ENCODE measurements at regions not wholly inside any gene's neighbourhood (a gene's known extent, or its start where the extent isn't known, plus 50 kb on each side); places are given as distances from the start of the nearest gene placed in this dataset.

GRCh38 chr9:23611869-23612268 is 214.2 kb downstream of the ELAVL2 start:
- no peak overlapping the region for H3K4me3 ChIP-seq (ENCODE audit: low read depth, low read length)
- no peak for DNase-seq (ENCODE audit: low read depth)
- TF ChIP-seq MYC (IDR thresholded peaks at IDR 0.05; ENCODE audit: low read depth, low read length) (no peak), POLR2A (IDR thresholded peaks at IDR 0.05; ENCODE audit: extremely low read depth, insufficient read length) (no peak), CTCF (IDR thresholded peaks at IDR 0.05; ENCODE audit: low read depth, low read length) (no peak)
- TF ChIP-seq, protein P1, sequence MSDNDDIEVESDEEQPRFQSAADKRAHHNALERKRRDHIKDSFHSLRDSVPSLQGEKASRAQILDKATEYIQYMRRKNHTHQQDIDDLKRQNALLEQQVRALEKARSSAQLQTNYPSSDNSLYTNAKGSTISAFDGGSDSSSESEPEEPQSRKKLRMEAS (IDR thresholded peaks at IDR 0.05; ENCODE audit: low read depth, low read length), result no peak

GRCh38 chr9:23615569-23615968 is 210.5 kb downstream of the ELAVL2 start:
- no peak for DNase-seq (ENCODE audit: low read depth)

DNA sequence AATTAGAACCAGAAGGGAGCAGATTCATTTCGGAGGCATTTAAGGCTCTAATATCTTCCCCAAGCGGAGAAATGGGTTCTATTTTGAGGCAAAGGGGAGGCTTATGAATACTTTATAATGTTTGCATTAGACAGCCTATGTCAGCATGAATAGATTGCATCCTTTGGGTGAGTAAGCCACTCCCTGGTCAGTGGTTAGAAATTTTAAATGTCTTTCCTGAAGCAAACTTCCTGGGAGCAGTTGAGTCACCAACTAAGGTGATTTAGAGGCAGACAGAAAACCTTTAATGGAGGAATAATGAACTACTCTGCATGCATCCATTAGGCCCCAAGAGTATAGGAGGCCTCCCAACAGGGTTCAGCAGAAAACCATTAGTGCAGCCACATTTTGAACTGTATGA is 204.9 kb downstream of the ELAVL2 start:
- TF ChIP-seq CTCF (IDR thresholded peaks at IDR 0.05; ENCODE audit: low read depth, low read length) (no peak), POLR2A (IDR thresholded peaks at IDR 0.05; ENCODE audit: extremely low read depth, insufficient read length) (no peak), MYC (IDR thresholded peaks at IDR 0.05; ENCODE audit: low read depth, low read length) (no peak)
- TF ChIP-seq, protein P1 (IDR thresholded peaks at IDR 0.05; ENCODE audit: low read depth, low read length), result no peak
- DNase-seq (ENCODE audit: low read depth), result no peak

More at GRCh38 chr9:23615569-23615968, 210.5 kb downstream of the ELAVL2 start:
- H3K4me3 ChIP-seq (ENCODE audit: low read depth, low read length), result no peak overlapping the region
- TF ChIP-seq, protein P1 (IDR thresholded peaks at IDR 0.05; ENCODE audit: low read depth, low read length), result no peak
- TF ChIP-seq CTCF (IDR thresholded peaks at IDR 0.05; ENCODE audit: low read depth, low read length), result no peak
- TF ChIP-seq MYC (IDR thresholded peaks at IDR 0.05; ENCODE audit: low read depth, low read length), result no peak
- TF ChIP-seq POLR2A (IDR thresholded peaks at IDR 0.05; ENCODE audit: extremely low read depth, insufficient read length), result no peak

DNA sequence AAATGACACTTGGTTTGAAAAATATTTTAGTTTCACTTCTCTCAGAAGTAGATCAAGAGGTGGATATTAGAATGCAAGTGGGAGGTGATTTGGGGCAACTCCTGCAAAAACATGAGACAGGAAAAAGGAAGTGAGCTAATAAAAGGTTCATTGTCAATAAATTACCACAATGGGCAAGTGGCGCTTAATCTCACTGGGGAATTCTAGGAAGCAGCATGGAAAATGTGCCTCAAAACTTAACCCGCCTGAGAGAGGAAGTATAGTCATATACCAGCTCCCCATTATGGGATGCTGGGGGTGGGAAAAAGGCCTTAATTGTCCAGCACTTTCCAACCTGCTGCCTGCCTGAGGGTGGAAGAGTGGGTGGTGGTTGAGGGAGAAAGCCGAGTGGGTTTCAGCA is 204.1 kb downstream of the ELAVL2 start:
- no peak for DNase-seq (ENCODE audit: low read depth)
- TF ChIP-seq MYC (IDR thresholded peaks at IDR 0.05; ENCODE audit: low read depth, low read length) (no peak), CTCF (IDR thresholded peaks at IDR 0.05; ENCODE audit: low read depth, low read length) (no peak), POLR2A (IDR thresholded peaks at IDR 0.05; ENCODE audit: extremely low read depth, insufficient read length) (no peak)
- TF ChIP-seq, protein P1 (IDR thresholded peaks at IDR 0.05; ENCODE audit: low read depth, low read length), result no peak
- no peak overlapping the region for H3K4me3 ChIP-seq (ENCODE audit: low read depth, low read length)

More for the DNA sequence above, 204.9 kb downstream of the ELAVL2 start:
- H3K4me3 ChIP-seq (ENCODE audit: low read depth, low read length), result no peak overlapping the region

DNA sequence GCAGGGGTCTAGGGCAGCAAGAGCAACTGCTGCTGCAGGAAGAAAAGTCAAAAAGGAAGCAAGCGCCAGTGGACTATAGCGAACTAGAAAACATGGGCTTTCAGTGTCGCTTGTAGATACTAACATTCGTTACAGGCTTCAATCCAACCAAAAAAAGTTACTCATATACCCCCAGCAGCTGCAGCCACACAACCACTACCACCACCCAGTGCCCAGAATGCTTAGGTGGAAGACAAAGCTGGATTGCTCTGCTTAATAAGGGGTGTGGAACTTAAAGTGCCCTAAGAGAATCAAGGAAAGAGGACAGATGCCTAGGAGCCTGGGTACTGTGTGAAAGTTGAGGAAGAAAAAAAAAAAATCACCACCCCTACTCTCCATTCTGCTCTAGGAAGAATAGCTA is 203.6 kb downstream of the ELAVL2 start:
- H3K4me3 ChIP-seq (ENCODE audit: low read depth, low read length), result no peak overlapping the region
- no peak for DNase-seq (ENCODE audit: low read depth)
- TF ChIP-seq CTCF (IDR thresholded peaks at IDR 0.05; ENCODE audit: low read depth, low read length) (no peak), POLR2A (IDR thresholded peaks at IDR 0.05; ENCODE audit: extremely low read depth, insufficient read length) (no peak), MYC (IDR thresholded peaks at IDR 0.05; ENCODE audit: low read depth, low read length) (no peak)
- TF ChIP-seq, protein P1 (IDR thresholded peaks at IDR 0.05; ENCODE audit: low read depth, low read length), result no peak
